OCI-LY7 (cell line): ENCODE measurements at regions not wholly inside any gene's neighbourhood (a gene's known extent, or its start where the extent isn't known, plus 50 kb on each side); places are given as distances from the start of the nearest gene placed in this dataset.

Experiments
- CTCF ChIP-seq: fragments of 200-600 bp; sonication (generic); conservative IDR thresholded peaks from 2 replicates; pipeline ENCODE4 v1.5.1; 2014; ENCODE audit warnings: mild to moderate bottlenecking, antibody characterized with exemption, low read length, moderate library complexity, mixed read lengths
- EZH2phosphoT487 ChIP-seq: fragments of 200-600 bp; sonication (generic); IDR thresholded peaks from 2 replicates; pipeline ENCODE4 v1.6.1; 2018; ENCODE audit warnings: low read depth, borderline replicate concordance, mild to moderate bottlenecking, mixed run types, antibody characterized with exemption, low read length, moderate library complexity, mixed read lengths

DNA sequence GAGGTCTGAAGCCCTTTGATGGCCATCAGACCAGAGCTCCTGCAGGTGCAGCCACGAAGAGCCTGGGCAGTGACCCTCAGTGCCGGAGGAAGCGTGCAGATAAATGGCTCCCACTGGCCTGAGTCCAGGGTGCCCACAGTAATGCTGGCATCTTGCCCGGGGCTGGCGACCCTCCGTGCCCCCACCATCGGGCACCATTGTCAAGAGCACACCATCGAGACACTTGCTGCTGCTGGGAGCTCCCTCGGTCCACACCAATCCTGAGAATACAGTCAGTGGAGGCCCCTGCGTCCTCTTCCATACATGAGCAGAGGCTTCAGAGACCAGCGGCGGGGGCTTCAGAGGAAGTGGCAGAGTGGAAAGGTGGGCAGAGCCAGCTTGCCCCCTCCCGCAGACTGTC is 1448.3 kb downstream of the BRD1 start:
- TF ChIP-seq CTCF, result no peak
- no peak for TF ChIP-seq EZH2phosphoT487
